Type B pancreatic cell (in vitro differentiated cells): ENCODE measurements at regions not wholly inside any gene's neighbourhood (a gene's known extent, or its start where the extent isn't known, plus 50 kb on each side); places are given as distances from the start of the nearest gene placed in this dataset.

Source experiments
- DNase-seq: peaks from one replicate; pipeline ENCODE4 v3.0.0; 2021; ENCODE audit warnings: mixed read lengths; ENCODE audit not compliant: unreplicated experiment; ENCODE audit errors: extremely low spot score
- H3K27ac Mint-ChIP-seq: 2 replicates; pipeline ENCODE4 v1.8.0; 2021; ENCODE audit warnings: mild to moderate bottlenecking, mixed read lengths
- H3K27me3 Mint-ChIP-seq: 2 replicates; pipeline ENCODE4 v1.8.0; 2021; ENCODE audit warnings: mixed read lengths
- H3K36me3 Mint-ChIP-seq: 2 replicates; pipeline ENCODE4 v1.8.0; 2021; ENCODE audit warnings: mixed read lengths
- H3K4me1 Mint-ChIP-seq: one replicate; pipeline ENCODE4 v1.8.0; 2021; ENCODE audit warnings: mixed read lengths; ENCODE audit not compliant: unreplicated experiment
- H3K4me3 Mint-ChIP-seq: 2 replicates; pipeline ENCODE4 v1.8.0; 2021; ENCODE audit warnings: mild to moderate bottlenecking, mixed read lengths
- H3K9me3 Mint-ChIP-seq: 2 replicates; pipeline ENCODE4 v1.8.0; 2021; ENCODE audit warnings: mixed read lengths
- CTCF ChIP-seq: fragments of 200-600 bp; sonication (generic); conservative IDR thresholded peaks from 2 replicates; pipeline ENCODE4 v1.5.0; 2021; ENCODE audit warnings: antibody characterized with exemption, mild to moderate bottlenecking

- DNase-seq, result no peak
- Mint-ChIP-seq H3K4me3 (no peak overlapping the region), H3K27ac (no peak overlapping the region), H3K36me3 (no peaks in the 10 kb centered on the region), H3K27me3 (peaks cover 4% of the 10 kb centered on the region), H3K4me1 (peaks cover 8% of the 10 kb centered on the region), H3K9me3 (peaks cover 11% of the 10 kb centered on the region)
- TF ChIP-seq CTCF, result no peak
These were observed 311.9 kb downstream of the MDFIC start for GRCh38 chr7:115233809-115234208.

- DNase-seq, result no peak
- no peak overlapping the region for H3K4me3 Mint-ChIP-seq
- H3K27me3 Mint-ChIP-seq, result peaks cover 4% of the 10 kb centered on the region
- no peak overlapping the region for H3K27ac Mint-ChIP-seq
- peaks cover 8% of the 10 kb centered on the region for H3K4me1 Mint-ChIP-seq
- H3K9me3 Mint-ChIP-seq, result peaks cover 11% of the 10 kb centered on the region
- TF ChIP-seq CTCF, result no peak
- no peaks in the 10 kb centered on the region for H3K36me3 Mint-ChIP-seq
These were observed 310.1 kb downstream of the MDFIC start for GRCh38 chr7:115232041-115232440.

GRCh38 chr7:115230882-115231571 is 309.1 kb downstream of the MDFIC start:
- TF ChIP-seq CTCF, result no peak
- Mint-ChIP-seq H3K27me3 (peaks cover 4% of the 10 kb centered on the region), H3K4me3 (peak overlapping the region; percentile 18), H3K4me1 (peaks cover 8% of the 10 kb centered on the region), H3K27ac (peak overlapping the region; percentile 78), H3K9me3 (peaks cover 11% of the 10 kb centered on the region), H3K36me3 (no peaks in the 10 kb centered on the region)
- no peak for DNase-seq

- Mint-ChIP-seq H3K36me3 (no peaks in the 10 kb centered on the region), H3K4me1 (peaks cover 8% of the 10 kb centered on the region), H3K27ac (no peak overlapping the region), H3K4me3 (no peak overlapping the region), H3K9me3 (peaks cover 10% of the 10 kb centered on the region), H3K27me3 (peaks cover 4% of the 10 kb centered on the region)
- no peak for TF ChIP-seq CTCF
- no peak for DNase-seq
These were observed 307.7 kb downstream of the MDFIC start for GRCh38 chr7:115229401-115230105.

- peaks cover 10% of the 10 kb centered on the region for H3K9me3 Mint-ChIP-seq
- TF ChIP-seq CTCF, result no peak
- no peak overlapping the region for H3K27ac Mint-ChIP-seq
- H3K4me1 Mint-ChIP-seq, result peaks cover 11% of the 10 kb centered on the region
- peaks cover 4% of the 10 kb centered on the region for H3K27me3 Mint-ChIP-seq
- no peak overlapping the region for H3K4me3 Mint-ChIP-seq
- no peak for DNase-seq
- H3K36me3 Mint-ChIP-seq, result no peaks in the 10 kb centered on the region
These were observed 305.8 kb downstream of the MDFIC start for GRCh38 chr7:115227473-115228235.
